ENCODE measurements at regions not wholly inside any gene's neighbourhood (a gene's known extent, or its start where the extent isn't known, plus 50 kb on each side); places are given as distances from the start of the nearest gene placed in this dataset.
A peak's percentile ranks its signal among the peaks of the same experiment; 100 is the strongest.

DNA sequence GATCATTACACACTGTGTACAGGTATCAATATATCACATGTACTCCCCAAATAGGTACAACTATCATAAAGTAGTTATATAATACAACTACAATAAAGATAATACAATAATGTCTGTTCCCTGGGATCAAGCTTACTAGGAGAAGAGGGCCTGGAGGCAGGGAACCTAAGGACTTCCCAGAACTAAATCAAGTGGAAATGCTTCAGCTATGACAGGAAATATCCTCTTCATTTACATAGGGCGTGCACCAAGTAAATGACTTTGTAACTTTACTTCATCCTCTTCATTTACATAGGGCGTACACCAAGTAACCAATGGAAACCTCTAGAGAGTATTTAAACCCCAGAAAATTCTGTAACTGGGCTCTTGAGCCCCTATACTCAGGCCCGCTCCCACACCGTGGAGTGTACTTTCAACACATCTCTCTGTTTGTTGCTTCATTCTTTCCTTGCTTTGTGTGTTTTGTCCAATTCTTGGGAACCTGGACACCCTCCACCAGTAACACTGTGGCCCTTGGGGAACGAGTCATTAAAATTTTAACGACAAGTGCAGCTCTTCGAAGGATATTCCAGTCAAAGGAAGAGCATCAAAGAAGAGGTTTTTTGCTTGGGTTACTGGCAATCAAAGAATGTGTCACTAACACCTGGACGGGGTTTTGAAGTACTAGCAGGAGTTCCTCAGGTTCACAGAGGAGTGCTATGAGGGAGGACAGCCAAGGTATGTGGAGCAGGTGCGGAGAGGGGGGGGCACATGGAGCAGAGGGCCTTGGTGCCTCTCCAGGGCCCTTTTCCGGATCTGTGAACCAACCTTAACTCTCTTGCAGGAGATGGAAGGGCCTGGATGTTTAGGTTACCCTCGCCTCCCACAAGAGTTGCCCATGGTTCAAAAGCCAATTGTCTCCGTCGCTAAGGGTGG lies 106.6 kb upstream of the DAP start:
- Histone ChIP-seq H3K36me3 (no peaks in the 10 kb centered on the region), H3K9me3 (ENCODE audit: low read depth) (no peaks in the 10 kb centered on the region), H3K4me1 (ENCODE audit: low read depth) (no peaks in the 10 kb centered on the region), H3K27ac (no peak overlapping the region), H3K27me3 (no peaks in the 10 kb centered on the region), H3K4me3 (no peak overlapping the region)
- TF ChIP-seq, protein P1, sequence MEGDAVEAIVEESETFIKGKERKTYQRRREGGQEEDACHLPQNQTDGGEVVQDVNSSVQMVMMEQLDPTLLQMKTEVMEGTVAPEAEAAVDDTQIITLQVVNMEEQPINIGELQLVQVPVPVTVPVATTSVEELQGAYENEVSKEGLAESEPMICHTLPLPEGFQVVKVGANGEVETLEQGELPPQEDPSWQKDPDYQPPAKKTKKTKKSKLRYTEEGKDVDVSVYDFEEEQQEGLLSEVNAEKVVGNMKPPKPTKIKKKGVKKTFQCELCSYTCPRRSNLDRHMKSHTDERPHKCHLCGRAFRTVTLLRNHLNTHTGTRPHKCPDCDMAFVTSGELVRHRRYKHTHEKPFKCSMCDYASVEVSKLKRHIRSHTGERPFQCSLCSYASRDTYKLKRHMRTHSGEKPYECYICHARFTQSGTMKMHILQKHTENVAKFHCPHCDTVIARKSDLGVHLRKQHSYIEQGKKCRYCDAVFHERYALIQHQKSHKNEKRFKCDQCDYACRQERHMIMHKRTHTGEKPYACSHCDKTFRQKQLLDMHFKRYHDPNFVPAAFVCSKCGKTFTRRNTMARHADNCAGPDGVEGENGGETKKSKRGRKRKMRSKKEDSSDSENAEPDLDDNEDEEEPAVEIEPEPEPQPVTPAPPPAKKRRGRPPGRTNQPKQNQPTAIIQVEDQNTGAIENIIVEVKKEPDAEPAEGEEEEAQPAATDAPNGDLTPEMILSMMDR (IDR thresholded peaks at IDR 0.05; ENCODE audit: low read depth, low read length) = no peak
- DNase-seq (ENCODE audit: low read depth in 1 of 2, low spot score in 1 of 2) = no peak

DNA sequence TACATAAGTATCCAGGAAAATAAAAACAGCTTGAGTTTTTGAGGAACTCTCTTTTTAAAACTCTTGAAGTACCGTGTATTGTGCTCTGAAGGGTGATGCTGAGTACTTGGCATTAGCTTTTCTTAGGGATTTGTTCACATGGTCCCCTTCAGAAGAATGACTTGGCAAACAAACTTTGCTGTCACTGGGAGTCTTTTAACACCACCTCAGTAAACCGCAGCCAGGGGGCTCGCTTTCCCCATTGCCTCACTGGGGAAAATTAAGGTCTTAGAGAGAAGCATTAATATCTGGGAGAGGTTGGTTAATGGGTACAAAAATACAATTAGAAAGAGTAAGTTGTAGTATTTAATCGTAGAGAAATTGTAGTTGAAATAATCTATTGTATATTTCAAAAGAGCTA lies 105.9 kb upstream of the DAP start:
- no peaks in the 10 kb centered on the region for H3K27me3 ChIP-seq
- H3K27ac ChIP-seq = no peak overlapping the region
- H3K9me3 ChIP-seq (ENCODE audit: low read depth) = no peaks in the 10 kb centered on the region
- H3K4me3 ChIP-seq = no peak overlapping the region
- H3K4me1 ChIP-seq (ENCODE audit: low read depth) = no peaks in the 10 kb centered on the region
- no peak for DNase-seq (ENCODE audit: low read depth in 1 of 2, low spot score in 1 of 2)
- no peaks in the 10 kb centered on the region for H3K36me3 ChIP-seq
- TF ChIP-seq, protein P1 (IDR thresholded peaks at IDR 0.05; ENCODE audit: low read depth, low read length) = no peak

GRCh38 chr5:10863763-10864383 lies 102.8 kb upstream of the DAP start:
- TF ChIP-seq, protein P1 (IDR thresholded peaks at IDR 0.05; ENCODE audit: low read depth, low read length) = peak; percentile 82
- peak; percentile 44 to 48 for DNase-seq (ENCODE audit: low read depth in 1 of 2, low spot score in 1 of 2)
- Histone ChIP-seq H3K27ac (no peak overlapping the region), H3K4me1 (ENCODE audit: low read depth) (no peaks in the 10 kb centered on the region), H3K4me3 (no peak overlapping the region), H3K27me3 (peaks cover 3% of the 10 kb centered on the region), H3K9me3 (ENCODE audit: low read depth) (no peaks in the 10 kb centered on the region), H3K36me3 (no peaks in the 10 kb centered on the region)

DNA sequence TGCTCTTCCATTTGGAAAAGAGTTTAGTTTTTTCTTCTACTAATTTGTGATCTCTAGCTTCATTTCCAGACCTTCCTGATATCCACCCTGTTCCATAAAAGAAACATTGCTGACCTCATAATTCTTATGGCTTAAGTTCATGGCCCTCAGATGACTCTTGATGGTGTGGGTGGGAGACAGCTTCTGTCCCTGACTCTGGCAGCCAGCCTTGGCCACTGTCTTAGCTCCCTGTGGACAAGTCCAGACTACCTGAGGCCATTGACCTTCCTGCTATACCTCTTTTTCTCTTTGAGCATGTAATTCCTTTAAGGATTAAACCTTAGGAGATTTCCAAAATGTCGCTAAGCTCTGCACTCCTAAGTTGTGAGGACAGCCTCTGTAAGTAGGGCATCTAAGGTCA lies 101.1 kb upstream of the DAP start:
- Histone ChIP-seq H3K9me3 (ENCODE audit: low read depth) (no peaks in the 10 kb centered on the region), H3K27ac (no peak overlapping the region), H3K4me3 (no peak overlapping the region), H3K4me1 (ENCODE audit: low read depth) (peaks cover 4% of the 10 kb centered on the region), H3K36me3 (no peaks in the 10 kb centered on the region), H3K27me3 (peaks cover 3% of the 10 kb centered on the region)
- DNase-seq (ENCODE audit: low read depth in 1 of 2, low spot score in 1 of 2) = no peak
- TF ChIP-seq, protein P1 (IDR thresholded peaks at IDR 0.05; ENCODE audit: low read depth, low read length) = no peak

DNA sequence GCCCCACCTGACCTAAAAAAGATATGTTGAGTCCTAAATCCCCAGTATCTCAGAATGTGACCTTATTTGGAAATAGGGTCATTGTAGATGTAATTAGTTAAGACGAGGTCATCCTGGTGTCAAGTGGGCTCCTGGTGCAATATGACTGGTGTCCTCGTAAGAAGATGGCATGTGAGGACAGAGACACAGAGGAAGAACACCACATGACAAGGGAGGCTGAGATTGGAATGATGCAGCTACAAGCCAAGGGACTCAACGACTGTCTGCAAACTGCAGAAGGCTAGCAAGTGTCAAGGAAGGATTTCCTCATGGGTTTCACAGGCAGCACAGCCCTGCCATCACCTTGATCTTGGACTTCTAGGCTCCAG lies 100.4 kb upstream of the DAP start:
- Histone ChIP-seq H3K27ac (no peak overlapping the region), H3K4me3 (no peak overlapping the region), H3K4me1 (ENCODE audit: low read depth) (peaks cover 10% of the 10 kb centered on the region), H3K27me3 (peaks cover 3% of the 10 kb centered on the region), H3K9me3 (ENCODE audit: low read depth) (no peaks in the 10 kb centered on the region), H3K36me3 (no peaks in the 10 kb centered on the region)
- no peak for DNase-seq (ENCODE audit: low read depth in 1 of 2, low spot score in 1 of 2)
- TF ChIP-seq, protein P1 (IDR thresholded peaks at IDR 0.05; ENCODE audit: low read depth, low read length) = no peak
